ENCODE measurements at regions not wholly inside any gene's neighbourhood (a gene's known extent, or its start where the extent isn't known, plus 50 kb on each side); places are given as distances from the start of the nearest gene placed in this dataset.

DNA sequence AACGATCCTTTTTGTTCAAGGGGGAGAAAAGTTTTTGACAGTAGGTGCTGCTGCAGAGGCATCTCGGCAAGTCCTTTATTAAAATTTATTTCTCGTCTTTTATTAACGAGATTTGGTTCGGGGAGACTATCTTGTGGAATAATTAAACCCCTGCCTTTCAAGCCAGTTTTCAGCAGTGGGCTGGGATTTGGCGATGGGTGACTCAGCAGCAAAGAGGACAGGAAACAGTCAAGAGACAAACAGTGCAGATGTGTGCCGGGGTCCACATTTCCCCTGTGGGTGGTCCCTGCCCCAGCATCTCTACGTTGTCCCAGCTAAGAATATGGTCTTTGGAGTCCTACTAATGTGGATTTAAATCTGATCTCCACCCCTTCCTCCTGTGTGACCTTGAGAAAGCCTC, 282.8 kb downstream of the CDH26 start:
- no peak for DNase-seq
- H3K4me1 ChIP-seq: no peaks in the 10 kb centered on the region
- intact Hi-C loops (cut with micrococcal nuclease): no loop called here
- H3K27ac ChIP-seq (replicated peaks): no peak overlapping the region
- no peak overlapping the region for H3K4me3 ChIP-seq
- TF ChIP-seq CTCF (IDR thresholded peaks at IDR 0.05; ENCODE audit: borderline replicate concordance): no peak
- no peaks in the 10 kb centered on the region for H3K9me3 ChIP-seq (replicated peaks)
- peaks cover 49% of the 10 kb centered on the region for H3K27me3 ChIP-seq (ENCODE audit: low read depth)
- H3K36me3 ChIP-seq: no peaks in the 10 kb centered on the region

DNA sequence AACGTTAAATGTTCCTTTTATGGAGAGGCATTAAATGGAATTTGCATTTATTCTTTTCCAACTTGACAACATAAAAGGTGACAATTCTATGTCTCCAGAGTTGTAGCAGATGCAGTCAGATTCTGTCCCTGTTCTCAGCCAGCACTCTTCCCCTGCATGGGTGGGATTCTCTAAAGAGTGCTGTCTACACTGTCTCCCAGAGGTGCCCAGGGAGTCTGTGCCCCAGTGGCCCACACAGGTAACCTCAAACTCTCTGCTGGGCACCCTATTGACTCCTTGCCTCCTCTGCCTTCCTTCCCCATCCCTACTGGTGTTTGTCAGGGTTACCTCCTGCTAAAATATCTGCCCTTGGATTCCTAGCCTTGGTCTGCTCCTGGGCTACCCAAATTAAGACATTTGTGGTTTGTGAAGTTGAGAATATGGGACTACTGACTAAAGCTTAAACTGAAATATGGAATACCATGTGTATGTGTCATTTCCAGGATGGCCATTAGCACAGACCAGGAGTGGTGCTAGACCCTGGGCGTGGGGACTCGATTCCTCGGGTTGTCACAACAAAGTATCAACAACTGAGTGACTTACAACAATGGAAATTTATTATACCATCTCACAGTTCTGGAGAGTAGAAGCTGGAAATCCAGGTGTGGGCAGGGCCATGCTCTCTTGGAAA, 284.7 kb downstream of the CDH26 start:
- no peak overlapping the region for H3K4me3 ChIP-seq
- H3K27me3 ChIP-seq (ENCODE audit: low read depth): peaks cover 37% of the 10 kb centered on the region
- H3K4me1 ChIP-seq: no peaks in the 10 kb centered on the region
- H3K36me3 ChIP-seq: no peaks in the 10 kb centered on the region
- H3K27ac ChIP-seq (replicated peaks): no peak overlapping the region
- no peak for DNase-seq
- intact Hi-C loops (cut with micrococcal nuclease): no loop called here
- H3K9me3 ChIP-seq (replicated peaks): no peaks in the 10 kb centered on the region
- no peak for TF ChIP-seq CTCF (IDR thresholded peaks at IDR 0.05; ENCODE audit: borderline replicate concordance)

- DNase-seq: no peak
- Histone ChIP-seq H3K27me3 (ENCODE audit: low read depth) (peaks cover 21% of the 10 kb centered on the region), H3K9me3 (replicated peaks) (no peaks in the 10 kb centered on the region), H3K27ac (replicated peaks) (no peak overlapping the region), H3K4me1 (no peaks in the 10 kb centered on the region), H3K36me3 (no peaks in the 10 kb centered on the region), H3K4me3 (no peak overlapping the region)
- TF ChIP-seq CTCF (IDR thresholded peaks at IDR 0.05; ENCODE audit: borderline replicate concordance): no peak
- intact Hi-C loops (cut with micrococcal nuclease): no loop called here
Observed at GRCh38 chr20:60244373-60245146, 286.3 kb downstream of the CDH26 start.

DNA sequence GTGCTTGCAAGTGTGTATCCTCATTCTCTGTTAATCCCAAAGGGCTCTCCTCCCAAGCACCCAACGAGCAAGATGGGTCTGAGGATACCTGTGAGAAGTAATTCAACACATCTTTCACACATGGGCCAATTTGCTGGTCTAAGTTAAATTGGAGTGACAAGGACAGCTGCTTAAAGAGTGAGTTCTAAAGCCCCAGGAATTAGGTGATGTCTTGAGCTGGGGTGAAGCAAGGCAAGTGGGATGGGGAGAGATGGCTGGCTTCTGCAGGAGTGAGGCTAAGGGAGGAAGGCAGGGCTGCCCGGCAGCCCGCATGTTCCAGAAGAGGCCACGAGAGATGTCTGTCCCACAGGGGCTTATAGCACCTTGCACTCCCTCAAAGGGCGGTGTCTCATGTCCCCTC, 288.5 kb downstream of the CDH26 start:
- Histone ChIP-seq H3K36me3 (no peaks in the 10 kb centered on the region), H3K4me1 (no peaks in the 10 kb centered on the region), H3K27ac (replicated peaks) (no peak overlapping the region), H3K4me3 (no peak overlapping the region), H3K9me3 (replicated peaks) (no peaks in the 10 kb centered on the region), H3K27me3 (ENCODE audit: low read depth) (peaks cover 18% of the 10 kb centered on the region)
- no peak for DNase-seq
- no peak for TF ChIP-seq CTCF (IDR thresholded peaks at IDR 0.05; ENCODE audit: borderline replicate concordance)
- intact Hi-C loops (cut with micrococcal nuclease): no loop called here

- Histone ChIP-seq H3K4me3 (no peak overlapping the region), H3K9me3 (replicated peaks) (no peaks in the 10 kb centered on the region), H3K27ac (replicated peaks) (no peak overlapping the region), H3K4me1 (no peaks in the 10 kb centered on the region), H3K27me3 (ENCODE audit: low read depth) (peaks cover 32% of the 10 kb centered on the region), H3K36me3 (no peaks in the 10 kb centered on the region)
- no peak for TF ChIP-seq CTCF (IDR thresholded peaks at IDR 0.05; ENCODE audit: borderline replicate concordance)
- no peak for DNase-seq
- intact Hi-C loops (cut with micrococcal nuclease): no loop called here
Observed at GRCh38 chr20:60249436-60249835, 291.2 kb downstream of the CDH26 start.
